Smooth muscle cell (in vitro differentiated cells): ENCODE measurements at regions not wholly inside any gene's neighbourhood (a gene's known extent, or its start where the extent isn't known, plus 50 kb on each side); places are given as distances from the start of the nearest gene placed in this dataset.

Source experiments
- DNase-seq: peaks from one replicate; lab custom pipeline; 2025; ENCODE audit not compliant: unreplicated experiment; lab: John Stamatoyannopoulos, UW
- H2AFZ ChIP-seq: fragments of 200-600 bp; sonication (generic); 2 replicates; pipeline ENCODE4 v1.6.0; 2016; ENCODE audit warnings: antibody characterized with exemption, low read depth, mild to moderate bottlenecking
- H3F3A ChIP-seq: fragments of 200-600 bp; sonication (generic); 2 replicates; pipeline ENCODE4 v1.6.0; 2017; ENCODE audit warnings: antibody characterized with exemption, low read depth
- H3K27ac ChIP-seq: fragments of 200-600 bp; sonication (generic); 2 replicates; pipeline ENCODE4 v1.5.1; 2016; ENCODE audit warnings: low read depth, mild to moderate bottlenecking
- H3K27me3 ChIP-seq: fragments of 200-600 bp; sonication (generic); 2 replicates; pipeline ENCODE4 v1.6.1; 2016; ENCODE audit warnings: low read depth, mild to moderate bottlenecking
- H3K36me3 ChIP-seq: fragments of 200-600 bp; sonication (generic); 2 replicates; pipeline ENCODE4 v1.5.1; 2016; ENCODE audit warnings: low read depth
- H3K4me1 ChIP-seq: fragments of 200-600 bp; sonication (generic); 2 replicates; pipeline ENCODE4 v1.5.1; 2016; ENCODE audit warnings: low read depth
- H3K4me2 ChIP-seq: fragments of 200-600 bp; sonication (generic); 2 replicates; pipeline ENCODE4 v1.6.0; 2016; ENCODE audit warnings: mild to moderate bottlenecking
- H3K4me3 ChIP-seq: fragments of 200-600 bp; sonication (generic); 2 replicates; pipeline ENCODE4 v1.5.1; 2016; ENCODE audit warnings: mild to moderate bottlenecking
- H3K79me2 ChIP-seq: fragments of 200-600 bp; sonication (generic); 2 replicates; pipeline ENCODE4 v1.6.0; 2016; ENCODE audit warnings: low read depth, mild to moderate bottlenecking
- H3K9ac ChIP-seq: fragments of 200-600 bp; sonication (generic); 2 replicates; pipeline ENCODE4 v1.6.0; 2016; ENCODE audit warnings: low read depth
- H3K9me3 ChIP-seq: fragments of 200-600 bp; sonication (generic); replicated peaks from 2 replicates; pipeline ENCODE4 v1.5.1; 2016; ENCODE audit warnings: low read depth
- H4K20me1 ChIP-seq: fragments of 200-600 bp; sonication (generic); 2 replicates; pipeline ENCODE4 v1.6.0; 2016; ENCODE audit warnings: low read depth
- WGBS: methylation state at CpG from one replicate; pipeline ENCODE4 v1.1.7; 2016; ENCODE audit warnings: low lambda C conversion rate; 5-methylcytosine and 5-hydroxymethylcytosine counted together
- TF ChIP-seq, protein P1 (sequence below): fragments of 200-600 bp; sonication (generic); IDR thresholded peaks from 2 replicates; pipeline ENCODE4 v1.5.1; 2017; ENCODE audit warnings: borderline replicate concordance, mild to moderate bottlenecking, antibody characterized with exemption; ENCODE audit not compliant: insufficient read depth, poor library complexity, severe bottlenecking

DNA sequence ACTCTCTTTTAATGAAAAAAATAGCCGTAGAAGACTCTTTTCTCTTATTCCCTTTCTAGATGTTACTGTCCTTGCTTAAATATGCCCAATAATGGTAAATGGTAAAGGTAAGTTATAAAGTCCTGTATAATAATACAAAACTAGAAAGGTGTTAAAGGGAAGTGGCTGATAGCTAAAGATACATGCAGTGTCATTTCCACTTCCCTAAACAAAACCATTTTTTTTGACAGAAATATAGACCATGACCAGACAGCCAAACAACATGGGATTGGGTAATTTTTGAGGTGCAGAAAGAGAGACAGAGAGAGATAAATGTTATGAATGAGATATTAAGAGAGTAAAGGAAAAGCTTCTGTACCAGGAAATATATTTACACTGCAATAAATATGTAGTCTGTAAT is 731.7 kb upstream of the REG3G start:
- WGBS: 86% methylated on average over 1 of the region's 1 CpG

GRCh38 chr2:78301166-78301789 is 724.2 kb upstream of the REG3G start:
- no peaks in the 10 kb centered on the region for H3K27me3 ChIP-seq
- no peak overlapping the region for H3K27ac ChIP-seq
- peak overlapping the region; percentile 49 for H2AFZ ChIP-seq
- H3K9me3 ChIP-seq: no peaks in the 10 kb centered on the region
- 55% methylated on average over 6 of the region's 6 CpGs for WGBS
- no peaks in the 10 kb centered on the region for H3F3A ChIP-seq
- no peaks in the 10 kb centered on the region for H3K4me1 ChIP-seq
- H3K36me3 ChIP-seq: no peaks in the 10 kb centered on the region
- no peak for DNase-seq
- TF ChIP-seq, protein P1, sequence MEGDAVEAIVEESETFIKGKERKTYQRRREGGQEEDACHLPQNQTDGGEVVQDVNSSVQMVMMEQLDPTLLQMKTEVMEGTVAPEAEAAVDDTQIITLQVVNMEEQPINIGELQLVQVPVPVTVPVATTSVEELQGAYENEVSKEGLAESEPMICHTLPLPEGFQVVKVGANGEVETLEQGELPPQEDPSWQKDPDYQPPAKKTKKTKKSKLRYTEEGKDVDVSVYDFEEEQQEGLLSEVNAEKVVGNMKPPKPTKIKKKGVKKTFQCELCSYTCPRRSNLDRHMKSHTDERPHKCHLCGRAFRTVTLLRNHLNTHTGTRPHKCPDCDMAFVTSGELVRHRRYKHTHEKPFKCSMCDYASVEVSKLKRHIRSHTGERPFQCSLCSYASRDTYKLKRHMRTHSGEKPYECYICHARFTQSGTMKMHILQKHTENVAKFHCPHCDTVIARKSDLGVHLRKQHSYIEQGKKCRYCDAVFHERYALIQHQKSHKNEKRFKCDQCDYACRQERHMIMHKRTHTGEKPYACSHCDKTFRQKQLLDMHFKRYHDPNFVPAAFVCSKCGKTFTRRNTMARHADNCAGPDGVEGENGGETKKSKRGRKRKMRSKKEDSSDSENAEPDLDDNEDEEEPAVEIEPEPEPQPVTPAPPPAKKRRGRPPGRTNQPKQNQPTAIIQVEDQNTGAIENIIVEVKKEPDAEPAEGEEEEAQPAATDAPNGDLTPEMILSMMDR: no peak
- no peaks in the 10 kb centered on the region for H4K20me1 ChIP-seq
- no peaks in the 10 kb centered on the region for H3K79me2 ChIP-seq
- H3K4me2 ChIP-seq: no peak overlapping the region
- no peak overlapping the region for H3K9ac ChIP-seq
- no peak overlapping the region for H3K4me3 ChIP-seq

More for the DNA sequence above, 731.7 kb upstream of the REG3G start:
- DNase-seq: no peak
- H3K4me3 ChIP-seq: no peak overlapping the region
- no peak overlapping the region for H3K27ac ChIP-seq
- H3K79me2 ChIP-seq: no peaks in the 10 kb centered on the region
- no peak overlapping the region for H2AFZ ChIP-seq
- no peaks in the 10 kb centered on the region for H3K9me3 ChIP-seq
- TF ChIP-seq, protein P1: no peak
- no peaks in the 10 kb centered on the region for H3F3A ChIP-seq
- no peaks in the 10 kb centered on the region for H4K20me1 ChIP-seq
- no peak overlapping the region for H3K4me2 ChIP-seq
- H3K9ac ChIP-seq: no peak overlapping the region
- no peaks in the 10 kb centered on the region for H3K36me3 ChIP-seq
- H3K4me1 ChIP-seq: no peaks in the 10 kb centered on the region
- H3K27me3 ChIP-seq: no peaks in the 10 kb centered on the region

- no peak for DNase-seq
- Histone ChIP-seq H3F3A (no peaks in the 10 kb centered on the region), H3K27ac (no peak overlapping the region), H4K20me1 (no peaks in the 10 kb centered on the region), H3K4me2 (no peak overlapping the region), H3K79me2 (no peaks in the 10 kb centered on the region), H3K9ac (no peak overlapping the region), H3K9me3 (no peaks in the 10 kb centered on the region), H3K4me3 (no peak overlapping the region), H3K27me3 (no peaks in the 10 kb centered on the region), H3K36me3 (no peaks in the 10 kb centered on the region), H3K4me1 (no peaks in the 10 kb centered on the region), H2AFZ (no peak overlapping the region)
- TF ChIP-seq, protein P1: no peak
- WGBS: 38% methylated on average over 1 of the region's 1 CpG
These were observed 720.8 kb upstream of the REG3G start for GRCh38 chr2:78304678-78305077.

DNA sequence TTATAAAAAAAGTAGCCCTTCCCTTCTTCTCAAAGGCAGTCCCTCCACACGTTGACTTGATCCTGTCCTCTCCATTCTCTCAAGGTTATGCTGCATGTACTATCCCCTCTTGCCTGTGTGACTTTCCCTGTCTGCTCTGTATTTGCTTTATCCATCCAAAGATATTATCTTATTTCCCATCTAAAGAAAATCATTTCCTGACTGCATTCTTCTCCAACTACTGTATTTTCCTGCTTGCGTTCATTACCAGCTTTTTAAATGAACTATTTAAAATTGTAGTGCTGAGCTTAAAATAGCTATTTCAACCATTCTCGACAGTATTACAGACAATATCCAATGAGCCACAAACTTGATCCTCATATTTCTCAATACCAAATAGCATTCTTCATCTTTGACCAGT is 716.0 kb upstream of the REG3G start:
- Histone ChIP-seq H4K20me1 (no peaks in the 10 kb centered on the region), H3K27ac (no peak overlapping the region), H3K4me1 (no peaks in the 10 kb centered on the region), H3K27me3 (no peaks in the 10 kb centered on the region), H2AFZ (no peak overlapping the region), H3K79me2 (no peaks in the 10 kb centered on the region), H3K4me2 (no peak overlapping the region), H3K4me3 (no peak overlapping the region), H3K9me3 (no peaks in the 10 kb centered on the region), H3F3A (no peaks in the 10 kb centered on the region), H3K36me3 (no peaks in the 10 kb centered on the region), H3K9ac (no peak overlapping the region)
- WGBS: 79% methylated on average over 3 of the region's 3 CpGs
- TF ChIP-seq, protein P1: no peak
- DNase-seq: no peak
